Upper lobe of left lung (tissue), 4 donors: ENCODE measurements at regions not wholly inside any gene's neighbourhood (a gene's known extent, or its start where the extent isn't known, plus 50 kb on each side); places are given as distances from the start of the nearest gene placed in this dataset.
"Not testable (repeated sequence)": the region's sequence is repeated elsewhere in the genome, so short reads cannot be mapped to it uniquely, and the experiment has no call there.

Experiments used
- CTCF ChIP-seq, 6 experiments: fragments of 450-650 bp in 4 of 6; fragments of 200-600 bp in 2 of 6; sonication (generic) in 2 of 6; IDR thresholded peaks; one replicate each; pipeline ENCODE4 v1.5.1; 2016 to 2019; ENCODE audit warnings: antibody characterized with exemption in 6 of 6
- EP300 ChIP-seq, 4 donors: sonication (generic); formaldehyde crosslinking; IDR thresholded peaks; one replicate each; pipeline ENCODE4 v1.5.1; 2017; ENCODE audit warnings: antibody characterized with exemption in 4 of 4, control low read depth in 2 of 4
- POLR2A ChIP-seq, 4 donors: fragments of 450-650 bp; IDR thresholded peaks; one replicate each; pipeline ENCODE4 v1.5.1; 2016 to 2017; ENCODE audit warnings: antibody characterized with exemption in 4 of 4, mild to moderate bottlenecking in 2 of 4

- not testable (repeated sequence) for TF ChIP-seq CTCF, POLR2A, EP300 (IDR thresholded peaks at IDR 0.05)
Measured at GRCh38 chr12:29884957-29885356, 101.2 kb upstream of the TMTC1 start.
